ENCODE measurements at regions not wholly inside any gene's neighbourhood (a gene's known extent, or its start where the extent isn't known, plus 50 kb on each side); places are given as distances from the start of the nearest gene placed in this dataset.

GRCh38 chr4:57460967-57461366, 350.8 kb upstream of the IGFBP7 start:
- H3K36me3 Mint-ChIP-seq (ENCODE audit: unreplicated experiment) = no peaks in the 10 kb centered on the region
- no peak for DNase-seq (ENCODE audit: extremely low spot score, unreplicated experiment)
- H3K4me3 Mint-ChIP-seq (ENCODE audit: unreplicated experiment) = no peak overlapping the region
- H3K4me1 Mint-ChIP-seq (ENCODE audit: unreplicated experiment) = no peaks in the 10 kb centered on the region
- no peak for TF ChIP-seq CTCF (IDR thresholded peaks at IDR 0.05)
- H3K27ac Mint-ChIP-seq (ENCODE audit: unreplicated experiment) = no peak overlapping the region
- peaks cover 46% of the 10 kb centered on the region for H3K27me3 Mint-ChIP-seq (ENCODE audit: unreplicated experiment)
- H3K9me3 Mint-ChIP-seq (ENCODE audit: unreplicated experiment) = peaks cover 8% of the 10 kb centered on the region

- no peak for TF ChIP-seq CTCF (IDR thresholded peaks at IDR 0.05)
Measured at GRCh38 chr4:57448901-57449300, 338.7 kb upstream of the IGFBP7 start.

GRCh38 chr4:57448452-57448851, 338.3 kb upstream of the IGFBP7 start:
- Mint-ChIP-seq H3K36me3 (ENCODE audit: unreplicated experiment) (no peaks in the 10 kb centered on the region), H3K27ac (ENCODE audit: unreplicated experiment) (no peak overlapping the region), H3K4me3 (ENCODE audit: unreplicated experiment) (no peak overlapping the region), H3K9me3 (ENCODE audit: unreplicated experiment) (peaks cover 11% of the 10 kb centered on the region), H3K27me3 (ENCODE audit: unreplicated experiment) (peaks cover 22% of the 10 kb centered on the region), H3K4me1 (ENCODE audit: unreplicated experiment) (peaks cover 4% of the 10 kb centered on the region)
- TF ChIP-seq CTCF (IDR thresholded peaks at IDR 0.05) = no peak
- no peak for DNase-seq (ENCODE audit: extremely low spot score, unreplicated experiment)

More at GRCh38 chr4:57448901-57449300, 338.7 kb upstream of the IGFBP7 start:
- Mint-ChIP-seq H3K27ac (ENCODE audit: unreplicated experiment) (no peak overlapping the region), H3K36me3 (ENCODE audit: unreplicated experiment) (no peaks in the 10 kb centered on the region), H3K4me3 (ENCODE audit: unreplicated experiment) (no peak overlapping the region), H3K9me3 (ENCODE audit: unreplicated experiment) (peaks cover 11% of the 10 kb centered on the region), H3K4me1 (ENCODE audit: unreplicated experiment) (peaks cover 4% of the 10 kb centered on the region), H3K27me3 (ENCODE audit: unreplicated experiment) (peaks cover 18% of the 10 kb centered on the region)
- DNase-seq (ENCODE audit: extremely low spot score, unreplicated experiment) = no peak

GRCh38 chr4:57446266-57446665, 336.1 kb upstream of the IGFBP7 start:
- TF ChIP-seq CTCF (IDR thresholded peaks at IDR 0.05) = no peak
- H3K36me3 Mint-ChIP-seq (ENCODE audit: unreplicated experiment) = no peaks in the 10 kb centered on the region
- peaks cover 2% of the 10 kb centered on the region for H3K9me3 Mint-ChIP-seq (ENCODE audit: unreplicated experiment)
- no peak overlapping the region for H3K4me3 Mint-ChIP-seq (ENCODE audit: unreplicated experiment)
- peaks cover 30% of the 10 kb centered on the region for H3K27me3 Mint-ChIP-seq (ENCODE audit: unreplicated experiment)
- no peak for DNase-seq (ENCODE audit: extremely low spot score, unreplicated experiment)
- H3K4me1 Mint-ChIP-seq (ENCODE audit: unreplicated experiment) = peaks cover 4% of the 10 kb centered on the region
- H3K27ac Mint-ChIP-seq (ENCODE audit: unreplicated experiment) = no peak overlapping the region

GRCh38 chr4:57445686-57446085, 335.5 kb upstream of the IGFBP7 start:
- Mint-ChIP-seq H3K27ac (ENCODE audit: unreplicated experiment) (no peak overlapping the region), H3K36me3 (ENCODE audit: unreplicated experiment) (no peaks in the 10 kb centered on the region), H3K4me3 (ENCODE audit: unreplicated experiment) (no peak overlapping the region), H3K27me3 (ENCODE audit: unreplicated experiment) (peaks cover 31% of the 10 kb centered on the region), H3K4me1 (ENCODE audit: unreplicated experiment) (peaks cover 4% of the 10 kb centered on the region), H3K9me3 (ENCODE audit: unreplicated experiment) (no peaks in the 10 kb centered on the region)
- no peak for DNase-seq (ENCODE audit: extremely low spot score, unreplicated experiment)
- no peak for TF ChIP-seq CTCF (IDR thresholded peaks at IDR 0.05)

Measured in osteocyte (in vitro differentiated cells).